GM19455 (cell line): ENCODE measurements at regions not wholly inside any gene's neighbourhood (a gene's known extent, or its start where the extent isn't known, plus 50 kb on each side); places are given as distances from the start of the nearest gene placed in this dataset.

Experiments
- ATAC-seq: cut with Tn5 transposase; IDR thresholded peaks from one replicate; pipeline ENCODE4 v1.9.1; 2021; ENCODE audit not compliant: unreplicated experiment

DNA sequence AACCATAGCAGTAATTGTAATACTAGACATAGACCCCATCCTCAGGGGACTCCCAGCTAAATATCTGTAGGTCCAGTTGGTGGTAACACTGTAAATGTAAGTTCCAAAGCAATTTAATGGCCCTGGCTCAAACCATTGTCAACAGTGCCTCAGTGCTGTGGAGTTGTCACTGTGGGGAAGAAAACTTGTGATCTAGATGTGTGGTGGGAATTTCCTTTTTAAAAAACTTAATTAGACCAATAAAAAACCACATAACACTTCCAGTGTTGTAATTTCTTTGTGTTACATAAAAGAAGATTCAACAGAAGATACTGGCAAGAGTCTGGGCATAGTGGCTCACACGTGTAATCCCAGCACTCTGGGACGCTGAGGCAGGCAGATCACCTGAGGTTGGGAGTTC lies 138.6 kb upstream of the UMPS start:
- ATAC-seq = no peak

DNA sequence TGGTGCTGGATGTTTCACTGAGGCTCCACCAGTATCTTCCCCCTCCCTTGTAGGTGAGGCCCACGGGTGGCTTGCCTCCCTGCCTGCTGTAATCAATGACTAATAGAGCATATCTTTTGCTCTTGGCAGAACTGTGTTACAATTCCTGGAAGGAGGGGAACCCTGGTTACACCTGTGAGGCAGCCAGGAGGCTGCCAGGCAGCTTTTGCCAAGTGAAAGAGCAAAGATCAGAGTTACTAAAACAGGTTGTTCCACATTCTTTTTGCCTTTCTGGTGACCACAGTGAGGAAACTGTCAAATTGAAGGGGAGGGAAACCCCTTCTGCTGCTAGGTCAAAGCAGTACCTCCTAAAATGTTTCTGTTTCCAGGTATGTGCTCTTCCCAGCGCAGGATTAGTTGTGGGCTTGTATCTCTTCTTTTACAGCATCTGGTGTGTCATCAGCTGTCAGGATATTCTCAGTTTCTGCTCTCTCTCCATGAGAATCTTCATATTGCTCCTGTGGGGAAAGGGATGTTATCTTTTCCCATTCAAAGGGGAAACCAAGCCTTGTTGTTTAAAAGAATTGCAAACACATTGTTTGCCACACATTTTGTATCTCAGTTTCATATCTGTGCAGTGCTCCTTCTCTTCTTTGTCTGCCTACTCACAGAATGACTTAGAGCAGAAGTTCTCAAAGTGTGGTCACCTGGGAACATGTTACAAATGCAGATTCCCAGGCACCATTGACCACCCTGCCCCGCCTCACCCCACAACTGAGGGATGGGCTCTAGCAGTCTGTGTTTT lies 137.4 kb upstream of the UMPS start:
- ATAC-seq = no peak

- no peak for ATAC-seq
Measured at GRCh38 chr3:124593442-124593829, 136.8 kb upstream of the UMPS start.

DNA sequence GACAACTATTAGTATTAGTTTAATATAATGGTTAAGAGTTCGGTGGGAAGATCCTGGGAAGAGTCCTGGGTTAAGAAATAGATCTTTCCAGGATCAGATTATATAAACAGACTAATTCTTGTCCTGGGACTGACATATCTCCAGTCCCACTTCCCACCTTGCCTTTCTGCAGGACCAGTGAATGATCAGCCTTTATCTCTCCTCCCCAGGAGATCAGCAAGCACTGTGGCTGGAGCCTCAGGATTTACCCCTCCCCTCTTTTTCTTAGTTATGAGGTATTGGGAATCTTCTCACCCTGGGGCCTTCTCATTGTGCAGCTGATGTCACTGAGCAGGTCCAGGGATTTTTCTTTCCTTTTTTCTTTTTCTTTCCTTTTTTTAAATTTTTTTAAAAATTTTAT lies 135.7 kb upstream of the UMPS start:
- ATAC-seq = no peak

DNA sequence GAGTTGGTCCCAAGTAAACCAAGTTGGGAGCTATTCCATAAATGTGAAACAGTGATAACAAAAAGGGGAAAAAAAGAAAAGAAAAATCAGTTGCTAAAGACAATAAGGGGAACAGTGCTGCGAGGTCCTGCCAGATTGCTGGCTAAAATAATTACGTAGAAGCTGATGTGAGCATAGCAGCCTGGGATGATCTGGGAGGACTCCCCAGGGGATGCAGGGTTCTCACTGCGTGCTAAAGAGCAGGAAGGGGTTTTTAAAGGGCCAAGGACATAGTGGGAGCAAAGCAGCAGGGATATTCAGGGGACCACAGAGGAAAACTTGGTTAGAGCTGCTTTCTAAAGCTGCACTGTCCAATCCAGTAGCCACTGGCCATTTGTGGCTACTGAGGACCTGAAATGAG lies 133.0 kb upstream of the UMPS start:
- ATAC-seq = no peak

- no peak for ATAC-seq
Measured at GRCh38 chr3:124597979-124598378, 132.3 kb upstream of the UMPS start.

DNA sequence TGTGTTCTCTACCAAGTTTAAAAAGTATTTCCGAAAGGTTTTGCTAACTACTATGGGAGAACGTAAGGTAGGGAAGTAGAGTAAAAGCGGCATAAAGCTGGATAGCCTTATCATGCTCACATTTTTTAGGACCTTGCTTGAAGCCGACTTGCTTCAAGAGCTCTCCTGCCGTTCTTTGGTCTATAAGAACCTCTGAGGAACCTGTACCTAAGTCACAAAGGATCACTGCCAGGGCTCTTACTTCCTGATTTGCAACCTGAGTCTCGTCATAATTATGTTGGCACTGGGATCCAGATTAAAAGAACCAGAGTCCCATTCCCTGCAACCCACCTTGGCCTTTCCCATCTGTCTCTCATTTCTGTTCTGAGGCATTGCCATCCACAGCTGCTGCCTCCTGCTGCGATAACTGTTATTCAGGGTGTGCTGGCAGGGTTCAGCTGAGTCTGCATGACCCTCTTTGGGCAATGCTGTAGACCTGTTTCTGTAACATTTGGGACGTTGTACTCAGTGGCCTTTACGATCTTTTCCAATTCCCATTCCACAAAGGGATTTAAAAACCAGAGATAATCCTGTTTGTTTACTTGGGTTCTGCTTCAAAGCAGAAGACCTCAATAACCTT lies 131.0 kb upstream of the UMPS start:
- no peak for ATAC-seq

GRCh38 chr3:124599779-124600693 lies 130.2 kb upstream of the UMPS start:
- no peak for ATAC-seq

DNA sequence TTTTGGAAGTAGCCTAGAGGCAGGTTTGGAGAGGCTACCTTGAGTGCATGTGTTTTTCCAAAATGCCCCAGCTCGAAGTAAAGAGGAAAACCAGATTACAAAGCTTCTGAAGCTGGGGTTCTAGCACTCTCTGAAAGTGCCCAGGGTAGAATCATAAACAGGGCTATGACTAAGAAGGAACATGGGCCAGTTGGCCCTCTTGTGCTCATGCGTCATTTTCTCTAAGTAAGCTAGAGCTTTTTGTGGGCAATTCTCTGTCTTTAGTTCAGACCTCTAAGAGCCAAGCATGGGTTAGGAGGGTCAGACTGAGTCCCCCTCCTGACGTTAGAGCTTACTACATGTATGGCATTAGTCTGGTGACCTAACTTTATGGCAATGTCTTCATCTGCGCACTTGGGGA lies 129.5 kb upstream of the UMPS start:
- no peak for ATAC-seq

DNA sequence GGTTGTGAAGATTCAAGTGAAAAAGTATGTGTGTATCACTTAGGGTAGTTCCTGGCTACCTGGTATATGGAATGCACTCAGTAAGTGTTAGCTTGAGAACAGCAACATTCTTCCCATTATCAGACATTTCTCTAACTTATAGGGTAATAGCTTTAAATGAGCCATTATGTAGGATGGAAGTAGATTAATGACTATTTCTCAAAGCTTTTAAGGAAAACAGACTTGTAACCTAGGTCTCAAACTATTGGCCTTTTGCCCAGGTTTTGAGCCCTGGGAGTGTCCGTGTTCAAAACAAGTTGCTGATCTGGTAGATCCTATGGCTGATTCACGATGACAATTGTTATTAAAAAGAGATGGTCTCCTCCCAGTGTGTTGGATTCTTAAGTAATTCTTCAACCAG lies 129.1 kb upstream of the UMPS start:
- no peak for ATAC-seq

DNA sequence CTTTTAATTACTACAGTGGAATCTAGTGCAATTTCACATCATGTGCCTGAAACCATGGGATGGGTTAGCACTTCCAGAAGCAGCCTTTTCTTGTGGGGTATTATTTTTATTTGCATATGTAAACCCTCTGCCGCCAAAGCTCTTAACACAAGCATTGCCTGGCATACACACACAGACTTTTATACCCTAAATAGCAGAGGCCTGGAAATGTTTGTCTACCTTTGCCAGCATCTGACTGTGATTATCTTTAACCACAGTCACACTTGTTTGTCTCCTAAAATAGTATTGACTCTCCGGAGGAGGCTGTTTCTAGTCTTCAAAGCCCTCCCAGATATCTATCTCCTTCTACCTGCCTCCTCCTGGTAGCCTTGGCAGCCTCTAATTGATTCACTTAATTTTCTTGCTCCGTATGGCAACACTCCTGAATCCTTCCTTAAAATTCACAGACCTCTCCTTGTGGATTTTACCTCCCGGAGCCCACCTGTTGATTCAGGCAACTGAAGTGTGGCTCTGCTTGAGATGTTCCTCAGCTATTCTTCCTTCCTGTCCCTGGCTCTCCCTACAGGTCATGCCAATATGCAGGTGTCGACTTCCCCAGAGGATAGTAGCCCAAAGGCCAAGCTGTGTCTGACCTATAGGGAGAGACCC lies 127.1 kb upstream of the UMPS start:
- no peak for ATAC-seq

DNA sequence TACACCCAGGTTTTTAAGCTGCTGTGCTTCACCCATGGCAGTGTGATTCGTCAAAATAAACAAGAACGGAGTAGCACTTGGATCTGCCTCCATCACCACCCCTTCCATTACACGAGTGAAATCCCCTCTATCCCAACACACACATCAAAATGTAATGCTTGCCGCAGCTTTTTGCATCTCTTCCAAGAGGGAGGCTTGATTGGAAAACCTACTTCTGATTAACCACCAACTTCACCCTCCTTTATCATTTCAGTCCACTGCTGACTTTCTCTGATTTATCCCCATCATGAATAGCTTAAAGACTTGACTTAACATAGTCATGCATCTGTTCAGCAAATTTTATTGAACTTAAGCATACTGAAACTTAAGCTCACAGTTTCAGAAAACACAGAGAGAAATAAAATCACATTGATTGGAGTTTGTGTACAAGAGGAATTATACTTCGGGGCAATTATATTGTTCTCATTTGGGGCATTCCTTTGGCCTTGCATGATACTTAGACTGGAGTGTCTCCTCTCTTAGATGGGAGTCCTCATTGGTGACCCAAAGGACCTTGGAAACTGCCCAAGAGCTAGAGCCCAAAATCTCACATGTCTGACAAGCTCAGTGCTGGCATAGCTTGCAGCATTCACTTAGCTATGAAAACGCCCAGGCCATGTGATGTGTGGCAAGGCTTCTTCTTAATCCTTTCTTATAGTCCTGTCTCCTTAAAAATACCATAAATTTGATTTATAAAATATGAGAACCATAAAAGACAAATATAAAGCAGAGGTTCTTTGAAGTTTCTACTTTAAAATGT lies 124.3 kb upstream of the UMPS start:
- no peak for ATAC-seq

GRCh38 chr3:124607163-124607562 lies 123.1 kb upstream of the UMPS start:
- no peak for ATAC-seq

- ATAC-seq = no peak
Measured at GRCh38 chr3:124609402-124609801, 120.8 kb upstream of the UMPS start.

DNA sequence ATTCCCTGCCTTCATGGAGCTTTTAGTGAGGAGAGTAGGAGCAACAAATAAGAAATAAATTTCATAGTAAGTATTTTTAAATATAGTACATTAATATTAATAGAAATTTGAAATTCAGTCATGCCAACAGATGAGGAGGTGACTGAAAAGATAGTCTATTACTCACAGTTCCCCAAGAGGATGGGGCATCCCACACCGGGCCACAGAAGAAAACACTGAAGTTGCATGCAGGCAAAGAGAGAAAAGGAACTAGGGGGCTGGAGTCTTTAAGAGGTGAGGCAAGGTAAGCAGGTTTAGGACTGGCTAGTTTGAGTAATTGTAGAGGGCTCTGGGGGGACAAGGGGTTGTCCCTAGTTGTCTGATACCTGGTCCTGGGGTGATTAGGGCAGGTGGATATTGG lies 120.1 kb upstream of the UMPS start:
- no peak for ATAC-seq

DNA sequence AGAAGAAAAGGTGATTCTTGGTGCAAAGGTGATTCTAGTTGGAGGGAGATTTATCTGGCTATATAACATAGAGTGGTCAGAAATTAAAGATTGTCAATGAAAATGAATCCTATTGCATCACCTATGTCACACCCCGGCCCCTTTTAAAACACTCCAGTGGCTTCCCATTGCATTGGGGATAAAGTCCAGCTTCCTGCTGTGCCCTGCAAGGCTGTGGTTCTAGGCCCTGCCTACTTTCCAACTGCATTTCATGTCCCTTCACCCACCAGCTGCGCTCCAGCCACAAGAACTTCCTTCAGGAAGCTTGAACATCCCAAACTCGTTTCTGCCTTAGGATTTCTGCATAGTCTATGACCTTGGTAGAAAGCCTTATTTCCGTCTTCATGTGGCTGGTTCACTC lies 118.7 kb upstream of the UMPS start:
- ATAC-seq = no peak

- no peak for ATAC-seq
Measured at GRCh38 chr3:124615896-124616543, 114.2 kb upstream of the UMPS start.

DNA sequence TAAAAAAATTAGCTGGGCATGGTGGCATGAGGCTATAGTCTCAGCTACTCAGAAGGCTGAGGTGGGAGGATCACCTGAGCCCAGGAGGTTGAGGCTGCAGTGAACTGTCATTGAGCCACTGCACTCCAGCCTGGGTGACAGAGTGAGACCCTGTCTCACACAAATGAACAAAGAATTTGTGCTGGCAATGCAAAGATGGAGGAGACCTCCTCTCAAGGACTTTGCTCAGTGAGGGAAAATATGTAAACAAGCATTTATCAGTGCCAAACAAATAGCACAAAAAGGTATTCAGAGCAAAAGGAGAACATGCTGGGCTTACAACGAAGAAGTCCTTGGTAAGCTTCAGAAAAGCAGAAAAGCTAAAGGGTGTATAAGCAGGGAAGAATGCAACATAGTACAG lies 113.1 kb upstream of the UMPS start:
- no peak for ATAC-seq

DNA sequence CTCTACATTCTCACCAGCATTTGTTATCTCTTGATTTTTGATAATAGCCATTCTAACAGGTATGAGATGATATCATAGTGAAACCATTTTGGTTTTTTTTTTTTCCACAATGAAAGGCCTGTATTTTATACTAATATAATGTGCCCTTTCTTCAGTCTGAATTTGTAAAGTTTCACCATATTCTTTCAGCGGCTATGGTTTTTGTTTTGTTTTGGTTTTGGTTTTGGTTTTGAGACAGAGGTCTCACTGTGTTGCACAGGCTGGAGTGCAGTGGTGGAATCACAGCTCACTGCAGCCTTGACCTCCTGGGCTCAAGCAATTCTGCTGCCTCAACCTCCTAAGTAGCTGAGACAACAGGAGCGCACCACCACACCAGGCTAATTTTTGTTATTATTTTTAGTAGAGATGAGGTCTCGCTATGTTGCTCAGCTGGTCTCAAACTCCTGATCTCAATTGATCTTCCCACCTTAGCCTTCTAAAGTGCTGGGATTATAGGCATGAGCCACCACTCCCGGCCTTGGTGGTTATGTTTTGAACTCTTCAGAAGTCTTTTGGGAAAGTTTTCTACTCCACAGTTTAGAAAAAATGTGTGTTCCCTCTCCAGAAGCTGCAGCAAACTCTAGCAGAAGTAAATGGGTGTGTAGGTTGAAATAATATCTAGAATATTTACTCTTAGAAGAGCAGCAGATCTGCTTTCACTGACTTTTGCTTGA lies 110.2 kb upstream of the UMPS start:
- no peak for ATAC-seq
